Endothelial cell of umbilical vein (primary cell): ENCODE measurements at regions not wholly inside any gene's neighbourhood (a gene's known extent, or its start where the extent isn't known, plus 50 kb on each side); places are given as distances from the start of the nearest gene placed in this dataset.

Experiments used
- BruUV-seq: library from RNA; stranded (reverse); fragments of 400-500 nt; replicated peaks from 2 replicates; lab custom pipeline; 2021; lab: Mats Ljungman, UMichigan
- CTCF ChIA-PET: fragments of 300-600, 350-600 bp; sonication (Branson Sonifier 250); formaldehyde crosslinking; loops from one replicate; lab custom pipeline; 2021; ENCODE audit warnings: antibody characterized with exemption, inconsistent platforms; lab: Charles Lee
- POLR2A ChIA-PET: fragments of 300-600, 350-600 bp; sonication (Branson Sonifier 250); formaldehyde crosslinking; loops from one replicate; lab custom pipeline; 2021; ENCODE audit warnings: antibody characterized with exemption, inconsistent platforms; lab: Charles Lee
- DNase-seq: peaks from one replicate; pipeline ENCODE4 v3.0.0-alpha.2; 2011; ENCODE audit warnings: low read depth, low spot score
- FAIRE-seq: peaks from 2 replicates; lab custom pipeline; 2011; peaks lifted over from hg19 to GRCh38; lab: Jason Lieb, UNC
- H2AFZ ChIP-seq: 2 replicates; pipeline ENCODE4 v1.6.0; 2012; ENCODE audit warnings: low read depth, low read length, control low read depth, inconsistent platforms
- H3K27ac ChIP-seq: 2 replicates; pipeline ENCODE4 v1.5.1; 2011; ENCODE audit warnings: low read depth, mild to moderate bottlenecking, control low read depth, low read length, moderate library complexity; ENCODE audit not compliant: insufficient read depth
- H3K27me3 ChIP-seq, 2 experiments: 2 replicates each; pipeline versions ENCODE4 v1.6.0 to v1.6.1; 2011; ENCODE audit warnings: low read length in 2 of 2, mixed read lengths in 1 of 2; ENCODE audit not compliant: control insufficient read depth in 2 of 2, insufficient read depth in 2 of 2
- H3K36me3 ChIP-seq, 2 experiments: 2 replicates in 1 of 2; 3 replicates in 1 of 2; pipeline ENCODE4 v1.5.1; 2011; ENCODE audit warnings: low read length in 2 of 2, mild to moderate bottlenecking in 1 of 2, moderate library complexity in 1 of 2; ENCODE audit not compliant: control insufficient read depth in 2 of 2, insufficient read depth in 2 of 2; ENCODE audit errors: extremely low read depth in 1 of 2
- H3K4me1 ChIP-seq: 3 replicates; pipeline ENCODE4 v1.5.1; 2011; ENCODE audit warnings: mild to moderate bottlenecking, low read length; ENCODE audit not compliant: control insufficient read depth, insufficient read depth; ENCODE audit errors: extremely low read depth
- H3K4me2 ChIP-seq: 2 replicates; pipeline ENCODE4 v1.6.1; 2011; ENCODE audit warnings: low read length, control low read depth, mixed read lengths; ENCODE audit not compliant: insufficient read depth
- H3K4me3 ChIP-seq, 3 experiments: fragments of 200-600 bp in 1 of 3; sonication (generic), shearing (Covaris generic) in 1 of 3; replicated peaks in 1 of 3; 2 replicates each; pipeline ENCODE4 v1.5.1; 2011 to 2016; ENCODE audit warnings: control low read depth in 3 of 3, low read length in 3 of 3, mild to moderate bottlenecking in 2 of 3, inconsistent platforms in 1 of 3, low read depth in 1 of 3, moderate library complexity in 1 of 3; ENCODE audit not compliant: insufficient read depth in 1 of 3
- H3K79me2 ChIP-seq: 2 replicates; pipeline ENCODE4 v1.6.0; 2012; ENCODE audit warnings: low read length, inconsistent platforms; ENCODE audit not compliant: control insufficient read depth, insufficient read depth
- H3K9ac ChIP-seq: replicated peaks from 2 replicates; pipeline ENCODE3; 2011; ENCODE audit warnings: low read length, control low read depth; ENCODE audit not compliant: insufficient read depth; ENCODE audit errors: extremely low read depth
- H3K9me1 ChIP-seq: replicated peaks from 3 replicates; pipeline ENCODE4 v1.6.0; 2011; ENCODE audit warnings: mild to moderate bottlenecking, low read length; ENCODE audit not compliant: control insufficient read depth, insufficient read depth; ENCODE audit errors: extremely low read depth
- H3K9me3 ChIP-seq: replicated peaks from 2 replicates; pipeline ENCODE4 v1.5.1; 2012; ENCODE audit warnings: low read length, inconsistent platforms; ENCODE audit not compliant: control insufficient read depth, insufficient read depth
- H4K20me1 ChIP-seq: replicated peaks from 2 replicates; pipeline ENCODE3; 2011; ENCODE audit warnings: mild to moderate bottlenecking, low read length; ENCODE audit not compliant: control insufficient read depth, insufficient read depth; ENCODE audit errors: extremely low read depth
- EZH2 ChIP-seq: IDR thresholded peaks from 2 replicates; pipeline ENCODE4 v1.6.1; 2012; ENCODE audit warnings: borderline replicate concordance, low read depth, mild to moderate bottlenecking, moderate library complexity, low read length, inconsistent platforms; ENCODE audit not compliant: severe bottlenecking
- FOS ChIP-seq: IDR thresholded peaks from 2 replicates; pipeline ENCODE4 v1.6.1; 2011; ENCODE audit warnings: mild to moderate bottlenecking, low read length, moderate library complexity, borderline replicate concordance; ENCODE audit not compliant: insufficient read depth
- GATA2 ChIP-seq: IDR thresholded peaks from 2 replicates; pipeline ENCODE4 v1.7.0; 2011; ENCODE audit warnings: low read depth, mild to moderate bottlenecking, moderate library complexity, mixed read lengths, low read length; ENCODE audit not compliant: insufficient read length, insufficient read depth
- JUN ChIP-seq: IDR thresholded peaks from 2 replicates; pipeline ENCODE4 v1.6.1; 2011; ENCODE audit warnings: borderline replicate concordance, low read depth; ENCODE audit not compliant: insufficient read length, insufficient read depth
- MYC ChIP-seq: IDR thresholded peaks from one replicate; pipeline ENCODE4 v1.6.1; 2011; ENCODE audit warnings: mild to moderate bottlenecking, low read depth, low read length
- POLR2A ChIP-seq: IDR thresholded peaks from 2 replicates; pipeline ENCODE4 v1.6.1; 2012; ENCODE audit warnings: low read depth, mild to moderate bottlenecking, control low read depth, low read length
- POLR2AphosphoS5 ChIP-seq: IDR thresholded peaks from 2 replicates; pipeline ENCODE4 v1.6.1; 2012; ENCODE audit warnings: low read depth, mild to moderate bottlenecking, control low read depth, low read length, moderate library complexity; ENCODE audit not compliant: insufficient read depth
- dilution Hi-C: fragments of 300-500 bp; cut with MboI; formaldehyde crosslinking; loops from one replicate; pipeline ENCODE4 v1.15.0; 2019; ENCODE audit warnings: low sequenced_read_pairs; ENCODE audit not compliant: extremely low pct_ligation_motif_present
- intact Hi-C: fragments of 100-400 bp; cut with micrococcal nuclease; formaldehyde crosslinking; loops from one replicate; pipeline ENCODE4 v1.10.0; 2022
- TF ChIP-seq, protein P1 (sequence below), 2 donors: IDR thresholded peaks; 1 replicate in 1 of 2; 2 replicates in 1 of 2; pipeline ENCODE4 v1.5.1; 2011; ENCODE audit warnings: low read length in 2 of 2, mild to moderate bottlenecking in 2 of 2, moderate library complexity in 2 of 2, control low read depth in 1 of 2, inconsistent platforms in 1 of 2, low read depth in 1 of 2; ENCODE audit not compliant: insufficient read depth in 1 of 2; ENCODE audit errors: extremely low read depth in 1 of 2
- TF ChIP-seq, protein P2 (sequence below): IDR thresholded peaks from 2 replicates; pipeline ENCODE4 v1.6.1; 2011; ENCODE audit not compliant: insufficient read depth, insufficient read length

DNA sequence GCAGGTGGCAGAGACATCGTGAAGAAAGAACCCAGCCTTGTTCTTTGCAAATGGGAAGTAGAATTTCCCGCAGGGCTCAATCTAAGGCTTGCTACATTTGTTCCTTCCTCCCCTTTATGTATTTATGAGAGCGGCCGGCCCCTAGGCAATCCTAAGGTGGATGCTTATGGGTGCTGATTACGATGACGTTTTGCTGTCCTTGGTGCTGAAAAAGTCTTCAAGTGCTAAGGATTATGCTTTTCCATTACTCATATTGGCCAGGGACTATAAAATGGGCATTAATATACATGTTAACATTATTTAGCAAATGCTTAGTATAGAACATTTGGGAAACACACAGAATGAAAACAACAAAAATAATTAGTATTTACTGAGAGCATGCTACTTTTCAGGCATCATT, 313.3 kb upstream of the XYLT1 start:
- Histone ChIP-seq H3K27me3 (no peaks in the 10 kb centered on the region), H2AFZ (no peak overlapping the region), H3K79me2 (no peaks in the 10 kb centered on the region), H3K36me3 (no peaks in the 10 kb centered on the region), H3K4me3 (no peak overlapping the region), H4K20me1 (no peaks in the 10 kb centered on the region), H3K27ac (no peak overlapping the region), H3K9ac (no peak overlapping the region), H3K4me2 (no peak overlapping the region), H3K9me1 (no peaks in the 10 kb centered on the region), H3K4me1 (no peaks in the 10 kb centered on the region), H3K9me3 (peaks cover 2% of the 10 kb centered on the region)
- DNase-seq (no peak), FAIRE-seq (no peak)
- ChIA-PET CTCF (no interaction called here), POLR2A (no interaction called here)
- dilution Hi-C loops (no loop called here), intact Hi-C loops (no loop called here)
- BruUV-seq, result no TSS peak
- TF ChIP-seq MYC (no peak), EZH2 (no peak), FOS (no peak)
- TF ChIP-seq, protein P1, sequence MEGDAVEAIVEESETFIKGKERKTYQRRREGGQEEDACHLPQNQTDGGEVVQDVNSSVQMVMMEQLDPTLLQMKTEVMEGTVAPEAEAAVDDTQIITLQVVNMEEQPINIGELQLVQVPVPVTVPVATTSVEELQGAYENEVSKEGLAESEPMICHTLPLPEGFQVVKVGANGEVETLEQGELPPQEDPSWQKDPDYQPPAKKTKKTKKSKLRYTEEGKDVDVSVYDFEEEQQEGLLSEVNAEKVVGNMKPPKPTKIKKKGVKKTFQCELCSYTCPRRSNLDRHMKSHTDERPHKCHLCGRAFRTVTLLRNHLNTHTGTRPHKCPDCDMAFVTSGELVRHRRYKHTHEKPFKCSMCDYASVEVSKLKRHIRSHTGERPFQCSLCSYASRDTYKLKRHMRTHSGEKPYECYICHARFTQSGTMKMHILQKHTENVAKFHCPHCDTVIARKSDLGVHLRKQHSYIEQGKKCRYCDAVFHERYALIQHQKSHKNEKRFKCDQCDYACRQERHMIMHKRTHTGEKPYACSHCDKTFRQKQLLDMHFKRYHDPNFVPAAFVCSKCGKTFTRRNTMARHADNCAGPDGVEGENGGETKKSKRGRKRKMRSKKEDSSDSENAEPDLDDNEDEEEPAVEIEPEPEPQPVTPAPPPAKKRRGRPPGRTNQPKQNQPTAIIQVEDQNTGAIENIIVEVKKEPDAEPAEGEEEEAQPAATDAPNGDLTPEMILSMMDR (IDR thresholded peaks at IDR 0.05; ENCODE audit: extremely low read depth in 1 of 2, insufficient read depth in 1 of 2, low read depth in 1 of 2, low read length in 2 of 2), result no peak

DNA sequence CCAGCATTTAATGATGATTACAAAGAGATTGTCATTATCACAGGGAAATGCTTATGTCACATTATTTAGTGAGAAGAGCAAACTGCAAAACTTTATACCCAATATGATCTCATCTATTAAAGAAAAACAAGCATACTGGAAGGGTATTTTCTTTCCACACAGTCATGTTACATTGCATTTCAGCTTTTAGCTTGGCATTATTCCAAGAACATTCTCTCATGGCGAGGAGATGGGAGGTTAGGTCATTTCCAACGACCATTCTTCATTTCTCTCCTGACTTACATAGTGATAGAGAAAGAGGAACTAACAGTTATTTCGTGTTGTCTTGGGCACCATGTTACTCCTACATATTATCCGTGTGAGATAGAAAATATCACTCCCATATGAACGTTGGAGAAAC, 309.4 kb upstream of the XYLT1 start:
- TF ChIP-seq MYC (no peak), GATA2 (no peak), EZH2 (no peak), JUN (no peak), FOS (no peak), POLR2A (no peak), POLR2AphosphoS5 (no peak)
- TF ChIP-seq, protein P2, sequence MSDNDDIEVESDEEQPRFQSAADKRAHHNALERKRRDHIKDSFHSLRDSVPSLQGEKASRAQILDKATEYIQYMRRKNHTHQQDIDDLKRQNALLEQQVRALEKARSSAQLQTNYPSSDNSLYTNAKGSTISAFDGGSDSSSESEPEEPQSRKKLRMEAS, result no peak
- TF ChIP-seq, protein P1 (IDR thresholded peaks at IDR 0.05; ENCODE audit: extremely low read depth in 1 of 2, insufficient read depth in 1 of 2, low read depth in 1 of 2, low read length in 2 of 2), result no peak
- H4K20me1 ChIP-seq, result no peaks in the 10 kb centered on the region
- CTCF ChIA-PET, result no interaction called here
- H3K79me2 ChIP-seq, result no peaks in the 10 kb centered on the region
- no peaks in the 10 kb centered on the region for H3K36me3 ChIP-seq
- no peak for FAIRE-seq
- no peaks in the 10 kb centered on the region for H3K27me3 ChIP-seq
- H3K9me1 ChIP-seq, result no peaks in the 10 kb centered on the region
- no peak overlapping the region for H3K9ac ChIP-seq
- intact Hi-C loops, result no loop called here
- no peak overlapping the region for H3K4me2 ChIP-seq
- peaks cover 2% of the 10 kb centered on the region for H3K9me3 ChIP-seq
- H3K4me3 ChIP-seq, result no peak overlapping the region
- BruUV-seq, result no TSS peak
- POLR2A ChIA-PET, result no interaction called here
- H3K4me1 ChIP-seq, result no peaks in the 10 kb centered on the region
- H3K27ac ChIP-seq, result no peak overlapping the region
- dilution Hi-C loops, result no loop called here
- DNase-seq, result no peak
- H2AFZ ChIP-seq, result no peak overlapping the region
